ENCODE measurements at regions not wholly inside any gene's neighbourhood (a gene's known extent, or its start where the extent isn't known, plus 50 kb on each side); places are given as distances from the start of the nearest gene placed in this dataset.
"Not testable (repeated sequence)": the region's sequence is repeated elsewhere in the genome, so short reads cannot be mapped to it uniquely, and the experiment has no call there.

- H3K4me3 ChIP-seq; H3K9me3 ChIP-seq; intact Hi-C loops (cut with DNase I); H3K36me3 ChIP-seq; H3K27ac ChIP-seq; H3K4me1 ChIP-seq; H3K27me3 ChIP-seq: not testable (repeated sequence)
- DNase-seq = peak; percentile 65
- ATAC-seq = peak; percentile 51
Observed at GRCh38 chr4:3623809-3624329, 91.6 kb upstream of the LRPAP1 start.

DNA sequence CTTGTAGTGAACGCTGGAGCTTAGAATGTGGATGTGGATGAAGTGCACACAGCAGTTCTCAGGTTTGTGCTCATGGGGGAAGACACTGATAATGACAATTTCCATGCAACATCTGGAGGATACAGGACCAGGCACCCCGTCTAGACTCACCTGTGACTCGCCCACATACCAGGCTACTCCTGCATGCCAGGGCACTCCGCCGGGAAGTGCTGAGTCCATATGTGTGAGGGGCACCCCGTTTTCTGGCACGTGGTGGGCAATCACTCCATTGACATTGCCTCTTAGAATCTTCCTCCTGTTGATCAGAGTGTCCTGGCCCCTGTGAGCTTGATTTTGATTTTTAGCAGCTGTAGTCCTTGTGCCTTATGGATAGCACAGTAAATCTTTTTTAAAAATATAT is 90.9 kb upstream of the LRPAP1 start:
- ATAC-seq (no peak), DNase-seq (peak; percentile 12)
- no peaks in the 10 kb centered on the region for H3K36me3 ChIP-seq
- TF ChIP-seq, protein P1, sequence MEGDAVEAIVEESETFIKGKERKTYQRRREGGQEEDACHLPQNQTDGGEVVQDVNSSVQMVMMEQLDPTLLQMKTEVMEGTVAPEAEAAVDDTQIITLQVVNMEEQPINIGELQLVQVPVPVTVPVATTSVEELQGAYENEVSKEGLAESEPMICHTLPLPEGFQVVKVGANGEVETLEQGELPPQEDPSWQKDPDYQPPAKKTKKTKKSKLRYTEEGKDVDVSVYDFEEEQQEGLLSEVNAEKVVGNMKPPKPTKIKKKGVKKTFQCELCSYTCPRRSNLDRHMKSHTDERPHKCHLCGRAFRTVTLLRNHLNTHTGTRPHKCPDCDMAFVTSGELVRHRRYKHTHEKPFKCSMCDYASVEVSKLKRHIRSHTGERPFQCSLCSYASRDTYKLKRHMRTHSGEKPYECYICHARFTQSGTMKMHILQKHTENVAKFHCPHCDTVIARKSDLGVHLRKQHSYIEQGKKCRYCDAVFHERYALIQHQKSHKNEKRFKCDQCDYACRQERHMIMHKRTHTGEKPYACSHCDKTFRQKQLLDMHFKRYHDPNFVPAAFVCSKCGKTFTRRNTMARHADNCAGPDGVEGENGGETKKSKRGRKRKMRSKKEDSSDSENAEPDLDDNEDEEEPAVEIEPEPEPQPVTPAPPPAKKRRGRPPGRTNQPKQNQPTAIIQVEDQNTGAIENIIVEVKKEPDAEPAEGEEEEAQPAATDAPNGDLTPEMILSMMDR (IDR thresholded peaks at IDR 0.05) = no peak
- H3K4me3 ChIP-seq = no peak overlapping the region
- intact Hi-C loops (cut with DNase I) = no loop called here
- H3K27me3 ChIP-seq = no peaks in the 10 kb centered on the region
- H3K4me1 ChIP-seq = no peaks in the 10 kb centered on the region
- no peak overlapping the region for H3K27ac ChIP-seq
- H3K9me3 ChIP-seq = no peaks in the 10 kb centered on the region

- H3K27me3 ChIP-seq; H3K27ac ChIP-seq; H3K4me1 ChIP-seq; intact Hi-C loops (cut with DNase I); ATAC-seq; H3K9me3 ChIP-seq; H3K36me3 ChIP-seq; H3K4me3 ChIP-seq: not testable (repeated sequence)
- peak; percentile 6 for DNase-seq
Observed at GRCh38 chr4:3620365-3620764, 88.1 kb upstream of the LRPAP1 start.

DNA sequence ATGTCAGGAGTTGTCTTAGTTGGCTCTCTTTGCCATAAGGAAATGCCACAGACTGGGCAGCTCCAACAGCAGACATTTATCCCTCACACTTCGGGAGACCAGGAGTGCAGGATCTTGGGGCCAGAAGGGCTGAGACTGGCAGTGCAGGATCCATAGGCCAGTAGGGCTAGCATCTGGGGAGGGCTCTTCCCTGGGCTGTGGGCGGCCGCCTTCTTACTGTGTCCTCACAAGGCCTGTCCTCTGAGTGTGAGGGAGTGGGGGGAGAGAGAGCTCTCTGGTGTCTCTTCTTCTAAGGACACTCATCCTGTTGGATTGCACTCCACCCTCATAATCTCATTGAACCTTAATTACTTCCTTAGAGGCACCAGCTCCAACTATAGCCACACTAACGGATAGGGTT is 87.5 kb upstream of the LRPAP1 start:
- DNase-seq = peak; percentile 27
- H3K27ac ChIP-seq; ATAC-seq; H3K27me3 ChIP-seq; H3K9me3 ChIP-seq; intact Hi-C loops (cut with DNase I); H3K36me3 ChIP-seq; H3K4me3 ChIP-seq; H3K4me1 ChIP-seq: not testable (repeated sequence)

GRCh38 chr4:3618341-3618740 is 86.1 kb upstream of the LRPAP1 start:
- intact Hi-C loops (cut with DNase I); ATAC-seq; DNase-seq: not testable (repeated sequence)

DNA sequence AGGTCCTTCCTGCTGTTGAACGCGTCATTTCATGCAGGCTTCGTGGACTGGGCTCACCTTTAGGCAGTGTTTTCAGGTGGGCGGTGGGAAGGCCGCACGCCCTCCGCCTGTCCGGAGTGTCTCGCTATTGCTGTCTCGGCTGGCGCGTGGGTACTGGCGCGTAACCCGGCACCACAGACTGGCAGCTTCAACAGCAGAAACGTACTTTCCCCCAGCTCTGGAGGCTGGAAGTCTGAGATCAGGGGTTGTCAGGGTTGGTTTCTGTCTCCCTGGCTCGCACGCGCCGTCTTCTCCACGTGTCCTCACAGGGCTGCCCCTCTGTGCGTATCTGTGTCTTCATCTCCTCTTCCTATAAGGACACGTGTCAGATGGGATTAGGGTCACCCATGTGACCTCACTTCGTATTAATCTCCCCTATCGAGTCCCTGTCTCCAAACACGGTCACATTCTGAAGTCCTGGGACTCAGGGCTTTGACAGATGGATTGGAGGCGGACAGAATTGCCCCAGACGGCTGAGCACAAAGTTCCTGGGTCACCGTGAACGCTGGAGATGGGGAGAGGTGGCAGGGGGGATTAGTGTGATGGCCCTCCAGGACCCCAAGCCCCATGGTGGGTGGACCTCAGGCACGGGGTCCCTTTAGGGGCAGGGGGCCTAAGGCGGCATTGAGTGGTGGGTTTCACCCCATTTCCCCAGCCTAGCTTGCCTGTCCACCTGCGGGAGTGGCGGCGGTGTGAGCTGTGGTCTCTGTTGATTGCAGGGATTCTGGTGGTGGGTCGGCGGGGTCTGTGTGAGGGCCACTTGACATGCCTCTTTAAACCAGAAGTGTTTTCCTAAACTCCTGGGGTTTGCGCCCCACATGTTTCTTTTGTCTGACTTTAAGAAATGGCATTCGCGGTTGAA is 83.4 kb upstream of the LRPAP1 start:
- intact Hi-C loops (cut with DNase I) = no loop called here
- no peaks in the 10 kb centered on the region for H3K4me1 ChIP-seq
- ATAC-seq (no peak), DNase-seq (peak; percentile 61)
- H3K9me3 ChIP-seq = no peaks in the 10 kb centered on the region
- TF ChIP-seq, protein P1 (IDR thresholded peaks at IDR 0.05) = no peak
- no peak overlapping the region for H3K4me3 ChIP-seq
- H3K36me3 ChIP-seq = no peaks in the 10 kb centered on the region
- no peak overlapping the region for H3K27ac ChIP-seq
- no peaks in the 10 kb centered on the region for H3K27me3 ChIP-seq

More at GRCh38 chr4:3618341-3618740, 86.1 kb upstream of the LRPAP1 start:
- not testable (repeated sequence) for H3K27ac ChIP-seq, H3K4me1 ChIP-seq, H3K4me3 ChIP-seq, H3K36me3 ChIP-seq, H3K27me3 ChIP-seq, H3K9me3 ChIP-seq

DNA sequence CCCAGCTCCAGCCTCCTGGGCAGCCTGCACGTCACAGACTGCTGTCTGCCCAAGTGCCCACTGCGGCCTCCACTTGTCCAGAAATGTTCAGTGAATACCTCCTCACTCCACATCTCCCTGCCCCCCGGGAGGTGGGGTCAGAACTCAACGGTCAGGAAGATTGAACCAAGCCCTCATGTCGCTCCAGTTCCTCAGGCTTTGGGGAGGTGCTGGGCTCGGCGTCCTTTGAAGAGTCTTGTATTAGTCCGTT is 82.4 kb upstream of the LRPAP1 start:
- intact Hi-C loops (cut with DNase I) = no loop called here
- H3K36me3 ChIP-seq = no peaks in the 10 kb centered on the region
- no peaks in the 10 kb centered on the region for H3K27me3 ChIP-seq
- H3K4me1 ChIP-seq = no peaks in the 10 kb centered on the region
- H3K4me3 ChIP-seq = no peak overlapping the region
- TF ChIP-seq, protein P1 (IDR thresholded peaks at IDR 0.05) = no peak
- no peak overlapping the region for H3K27ac ChIP-seq
- DNase-seq = peak; percentile 40
- ATAC-seq = no peak
- no peaks in the 10 kb centered on the region for H3K9me3 ChIP-seq
